ENCODE measurements at regions not wholly inside any gene's neighbourhood (a gene's known extent, or its start where the extent isn't known, plus 50 kb on each side); places are given as distances from the start of the nearest gene placed in this dataset.
"Not testable (repeated sequence)": the region's sequence is repeated elsewhere in the genome, so short reads cannot be mapped to it uniquely, and the experiment has no call there.

DNA sequence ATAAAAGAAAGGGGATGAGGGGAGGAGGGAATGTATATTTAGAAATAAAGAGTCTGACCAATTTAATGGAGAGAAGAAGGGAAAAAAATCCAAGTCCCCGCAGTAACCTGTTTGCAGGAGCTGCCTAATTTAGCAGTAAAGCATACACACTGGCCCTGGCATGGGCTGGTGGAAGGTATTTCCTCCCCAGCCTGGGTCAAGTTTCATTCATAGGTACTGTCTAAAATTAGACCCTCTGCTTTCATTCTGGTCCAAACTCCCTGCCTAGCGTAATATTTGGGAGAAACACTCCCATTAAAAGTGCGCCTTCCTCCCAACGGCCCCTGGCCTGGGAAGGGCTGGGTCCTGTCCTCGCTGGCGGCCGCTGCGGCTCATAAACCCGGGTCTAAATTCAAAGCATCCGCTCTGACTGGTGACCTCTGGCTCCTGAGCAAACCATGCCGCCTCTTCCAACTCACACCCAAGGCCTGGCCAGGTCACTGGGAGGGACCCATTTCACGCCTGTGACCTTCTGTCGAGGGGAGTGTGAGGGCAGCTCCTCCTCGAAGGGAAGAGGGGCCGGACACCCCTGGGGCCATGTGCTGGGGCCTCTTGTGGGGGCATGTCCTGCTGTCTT, 123.2 kb downstream of the FGF18 start:
- no peak for DNase-seq (ENCODE audit: low spot score)

DNA sequence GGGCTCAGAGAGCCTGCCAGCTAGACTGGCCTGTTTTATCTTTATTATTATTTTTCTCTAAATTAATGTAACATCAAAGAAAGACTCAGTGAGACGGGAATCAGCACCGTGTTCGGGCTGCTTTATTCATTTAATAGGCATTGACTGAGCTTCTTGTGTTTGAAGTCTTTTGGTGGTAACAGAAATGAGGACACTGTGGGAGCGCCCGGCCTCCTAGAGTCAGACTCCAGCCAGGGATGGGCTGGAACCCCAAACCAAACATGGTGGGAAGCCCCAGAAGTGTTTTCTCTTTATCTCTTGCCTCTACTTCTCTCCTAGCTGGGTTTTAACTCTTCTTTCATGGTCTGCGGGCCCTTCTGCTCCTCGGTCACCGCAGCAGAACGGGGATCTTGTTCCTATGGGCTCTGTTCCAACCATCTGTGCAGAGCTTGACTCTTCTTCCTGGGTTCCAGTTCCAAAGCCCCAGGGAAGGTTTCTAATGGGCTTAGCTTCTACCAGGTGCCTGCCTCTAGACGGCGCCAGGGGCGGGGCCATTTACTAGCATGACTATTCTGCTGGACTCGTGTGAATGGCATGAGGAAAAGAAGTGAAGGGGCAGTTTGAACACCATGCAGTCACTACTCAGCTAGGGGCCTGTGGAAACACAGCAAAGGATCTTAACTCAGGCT, 123.8 kb downstream of the FGF18 start:
- DNase-seq (ENCODE audit: low spot score), result peak; percentile 13

DNA sequence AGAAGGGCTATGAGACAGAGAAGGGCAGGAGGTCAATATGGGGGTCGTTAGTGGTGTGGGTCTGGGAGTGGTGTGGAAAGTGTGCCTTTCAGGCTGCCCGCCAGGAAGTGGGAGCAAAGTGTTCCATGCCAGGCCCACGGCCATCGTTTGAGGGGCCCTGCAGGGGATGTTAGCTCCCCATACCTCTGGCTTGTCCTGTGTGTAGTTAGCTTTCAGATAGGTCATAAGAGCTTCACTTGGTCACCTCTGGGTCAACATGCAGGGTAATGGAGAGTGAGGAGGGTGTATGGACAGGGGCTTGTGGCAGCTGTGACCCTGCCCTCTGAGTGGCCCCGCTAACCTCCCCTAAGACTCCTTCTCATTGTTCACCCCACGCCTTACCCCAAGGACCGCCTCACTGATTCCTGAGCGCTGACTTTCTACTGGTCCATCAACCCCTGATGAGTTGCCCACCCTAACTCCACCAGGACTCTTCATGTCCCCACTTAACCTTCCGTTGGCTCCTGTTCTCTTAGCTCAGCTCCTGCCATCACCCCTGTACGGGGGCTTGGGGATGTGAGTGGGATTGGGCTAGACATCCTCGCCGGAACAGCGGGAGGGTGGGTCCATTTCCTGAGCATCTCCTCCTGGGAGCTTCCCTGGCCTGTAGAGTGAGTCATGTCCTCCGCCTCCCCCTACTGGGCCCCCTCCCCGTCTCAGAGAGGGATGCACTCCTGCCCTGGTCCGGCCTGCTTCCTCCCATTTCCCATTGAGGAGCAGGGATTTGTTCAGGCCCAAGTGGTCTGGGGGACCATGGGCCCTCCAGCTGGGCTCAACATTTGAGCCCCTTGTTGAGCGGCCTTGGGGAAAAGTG, 125.7 kb downstream of the FGF18 start:
- no peak for DNase-seq (ENCODE audit: low spot score)

DNA sequence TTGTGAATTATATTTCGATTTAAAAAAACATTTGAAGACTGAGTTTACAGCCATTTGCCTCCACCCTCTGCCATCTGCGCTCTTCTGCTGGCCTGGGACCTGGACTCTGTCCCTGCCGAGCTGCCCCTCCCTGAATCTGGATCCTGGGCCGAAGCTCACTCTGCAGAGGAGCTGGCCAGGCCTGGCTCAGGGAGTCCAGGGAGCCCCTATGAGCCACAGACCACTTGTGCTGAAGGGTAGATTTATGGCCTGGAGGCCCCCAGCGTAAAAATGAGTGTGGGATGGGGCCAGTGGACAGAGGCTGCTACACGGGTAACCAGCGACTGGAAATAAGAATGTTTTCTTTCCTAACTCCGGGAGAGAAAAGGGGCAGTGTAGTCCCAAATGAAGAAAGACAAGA, 129.8 kb downstream of the FGF18 start:
- DNase-seq (ENCODE audit: low spot score), result no peak

DNA sequence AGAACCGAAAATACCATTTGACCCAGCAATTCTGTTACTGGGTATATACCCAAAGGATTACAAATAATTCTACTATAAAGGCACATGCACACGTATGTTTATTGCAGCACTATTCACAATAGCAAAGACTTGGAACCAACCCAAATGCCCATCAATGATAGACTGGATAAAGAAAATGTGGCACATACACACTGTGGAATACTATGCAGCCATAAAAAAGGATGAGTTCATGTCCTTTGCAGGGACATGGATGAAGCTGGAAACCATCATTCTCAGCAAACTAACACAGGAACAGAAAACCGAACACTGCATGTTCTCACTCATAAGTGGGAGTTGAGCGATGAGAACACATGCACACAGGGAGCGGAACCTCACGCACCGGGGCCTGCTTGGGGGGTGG, 134.4 kb downstream of the FGF18 start:
- not testable (repeated sequence) for DNase-seq (ENCODE audit: low spot score)

DNA sequence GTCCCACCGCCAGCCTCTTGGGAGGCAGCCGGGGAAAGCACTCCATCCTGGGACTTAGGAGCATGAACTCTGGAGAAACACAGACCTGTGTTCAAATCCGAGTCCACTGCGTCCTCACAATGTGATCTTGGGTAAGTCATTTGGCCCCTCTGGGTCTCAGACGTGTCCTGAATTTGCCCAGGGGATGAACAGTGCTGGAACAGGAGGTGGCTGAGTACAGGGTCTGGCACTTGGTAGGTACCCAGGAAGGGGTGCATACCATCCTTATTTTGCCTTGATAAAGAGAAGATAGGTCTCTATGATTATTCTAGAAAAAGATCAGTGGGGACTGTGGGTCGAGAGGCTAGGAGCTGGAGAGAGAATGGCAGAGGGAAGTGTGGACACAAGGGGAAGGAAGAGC, 135.7 kb downstream of the FGF18 start:
- DNase-seq (ENCODE audit: low spot score), result no peak

DNA sequence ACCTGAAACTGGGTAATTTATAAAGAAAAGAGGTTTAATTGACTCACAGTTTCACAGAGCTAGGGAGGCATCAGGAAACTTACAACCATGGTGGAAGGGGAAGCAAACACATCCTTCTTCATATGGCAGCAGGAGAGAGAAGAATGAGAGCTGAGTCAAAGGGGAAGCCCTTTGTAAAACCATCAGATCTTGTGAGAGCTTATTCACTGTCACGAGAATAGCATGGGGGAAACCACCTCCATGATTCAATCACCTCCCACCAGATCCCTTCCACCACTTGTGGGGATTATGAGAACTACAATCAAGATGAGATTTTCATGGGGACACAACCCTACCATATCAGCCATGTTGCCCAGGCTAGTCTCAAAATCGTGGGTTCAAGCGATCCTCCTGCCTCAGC, 143.4 kb downstream of the FGF18 start:
- DNase-seq (ENCODE audit: low spot score), result no peak

DNA sequence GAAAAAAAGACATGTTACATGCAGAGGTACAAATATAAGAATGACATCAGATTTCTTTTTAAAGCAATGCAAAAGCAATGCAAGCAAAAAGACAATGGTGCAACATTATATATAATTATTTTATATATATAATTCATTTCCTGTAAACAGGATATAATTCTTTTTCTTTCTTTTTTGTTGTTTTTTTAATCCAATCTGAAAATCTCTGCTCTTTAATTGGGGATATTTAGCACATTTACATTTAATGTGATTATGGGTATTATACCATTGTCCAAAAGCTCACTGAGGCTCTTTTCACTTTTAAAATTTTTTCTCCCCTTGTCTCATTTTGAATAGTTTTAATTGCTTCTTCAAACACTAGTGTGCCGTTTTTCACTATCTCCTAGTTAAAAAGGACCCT, 148.9 kb downstream of the FGF18 start:
- no peak for DNase-seq (ENCODE audit: low spot score)

DNA sequence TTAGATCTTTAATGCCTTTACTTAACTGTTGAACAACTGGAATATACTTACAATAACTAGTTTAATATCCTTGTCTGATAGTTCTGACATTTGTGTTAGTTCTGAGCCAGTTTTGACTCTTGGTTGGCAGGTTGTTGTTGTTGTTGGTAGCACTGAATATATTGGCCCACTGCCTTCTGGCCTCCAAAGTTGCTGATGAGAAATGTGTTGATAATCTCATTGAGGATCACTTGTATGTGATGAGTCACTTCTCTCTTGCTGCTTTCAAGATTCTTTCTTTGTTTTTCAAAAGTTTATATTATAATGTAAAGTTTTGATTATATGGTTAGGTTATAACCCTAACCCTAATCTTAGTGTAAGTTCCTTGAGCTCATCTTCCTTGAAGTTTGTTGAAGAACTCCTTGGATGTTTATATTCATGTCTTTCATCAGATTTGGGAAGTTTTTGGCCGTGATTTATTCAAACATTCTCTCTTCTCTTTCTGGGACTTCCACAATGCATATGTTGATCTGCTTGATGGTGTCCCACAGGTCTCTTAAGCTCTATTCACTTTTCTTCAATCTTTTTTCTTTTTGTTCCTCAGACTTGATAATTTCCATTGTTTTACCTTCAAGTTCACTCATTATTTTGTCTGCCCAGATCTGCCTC, 149.7 kb downstream of the FGF18 start:
- no peak for DNase-seq (ENCODE audit: low spot score)

DNA sequence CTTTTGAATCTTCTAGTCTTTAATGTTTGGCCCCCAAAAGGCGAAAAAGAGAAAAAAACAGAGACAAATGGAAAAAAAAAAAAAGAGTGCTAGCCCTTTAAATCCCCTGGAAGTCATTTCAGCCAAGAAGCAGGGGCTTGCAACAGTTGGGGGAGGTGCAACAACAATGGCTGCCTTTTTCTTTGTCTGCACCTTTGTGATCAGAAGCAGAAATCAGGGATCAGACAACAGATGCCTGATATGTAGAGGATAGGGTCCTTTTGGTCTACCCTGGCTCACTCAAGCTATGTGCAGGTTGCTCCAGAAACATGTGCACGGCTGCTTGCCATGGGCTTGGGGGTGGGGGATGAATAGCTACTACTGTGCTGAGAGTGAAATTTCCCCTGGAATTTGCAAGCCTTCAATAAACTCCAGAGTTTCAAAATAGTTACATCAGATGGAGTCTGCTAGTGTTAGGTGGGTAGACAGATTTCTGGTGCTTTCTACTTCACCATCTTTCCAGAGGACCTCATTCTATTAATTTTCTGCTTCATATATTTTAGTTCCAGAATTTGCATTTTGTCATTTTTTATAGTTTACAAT, 150.9 kb downstream of the FGF18 start:
- no peak for DNase-seq (ENCODE audit: low spot score)

DNA sequence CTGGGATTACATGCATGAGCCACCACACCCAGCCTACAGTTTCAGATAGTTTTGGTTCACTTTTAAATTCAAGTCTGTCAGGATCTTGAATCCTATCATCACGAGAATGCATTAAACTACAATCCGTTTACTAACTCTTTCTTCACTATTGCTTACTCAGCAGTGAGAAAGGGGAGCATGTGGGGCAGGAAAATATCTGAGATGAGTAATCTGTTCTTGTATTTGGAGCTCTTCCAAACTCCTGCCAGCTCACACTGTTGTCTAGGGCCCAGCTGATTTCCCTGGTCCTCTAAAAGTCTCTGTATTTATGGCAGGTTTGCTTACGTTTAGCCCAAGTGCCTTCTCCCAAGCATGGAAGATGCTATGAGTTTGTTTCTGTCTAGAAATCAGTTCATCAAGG, 152.2 kb downstream of the FGF18 start:
- DNase-seq (ENCODE audit: low spot score), result no peak

DNA sequence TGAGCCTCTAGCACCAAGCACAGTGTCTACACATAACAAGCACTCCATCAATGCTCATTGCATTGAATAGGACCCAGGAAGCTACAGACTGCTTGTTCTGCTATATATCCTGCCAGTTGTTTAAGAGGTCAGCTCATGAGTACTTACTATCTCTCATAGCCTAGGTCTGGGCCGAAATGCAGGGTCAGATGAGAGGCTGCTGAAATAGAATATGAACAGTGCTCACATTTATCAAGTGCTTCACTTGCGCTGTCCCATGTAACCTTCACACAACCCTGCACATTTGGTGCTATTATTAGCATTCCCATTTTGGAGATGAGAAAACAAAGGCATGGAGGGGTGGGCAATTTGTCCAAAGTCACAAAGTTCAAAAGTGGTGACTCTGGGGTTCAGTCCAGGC, 153.6 kb downstream of the FGF18 start:
- no peak for DNase-seq (ENCODE audit: low spot score)

DNA sequence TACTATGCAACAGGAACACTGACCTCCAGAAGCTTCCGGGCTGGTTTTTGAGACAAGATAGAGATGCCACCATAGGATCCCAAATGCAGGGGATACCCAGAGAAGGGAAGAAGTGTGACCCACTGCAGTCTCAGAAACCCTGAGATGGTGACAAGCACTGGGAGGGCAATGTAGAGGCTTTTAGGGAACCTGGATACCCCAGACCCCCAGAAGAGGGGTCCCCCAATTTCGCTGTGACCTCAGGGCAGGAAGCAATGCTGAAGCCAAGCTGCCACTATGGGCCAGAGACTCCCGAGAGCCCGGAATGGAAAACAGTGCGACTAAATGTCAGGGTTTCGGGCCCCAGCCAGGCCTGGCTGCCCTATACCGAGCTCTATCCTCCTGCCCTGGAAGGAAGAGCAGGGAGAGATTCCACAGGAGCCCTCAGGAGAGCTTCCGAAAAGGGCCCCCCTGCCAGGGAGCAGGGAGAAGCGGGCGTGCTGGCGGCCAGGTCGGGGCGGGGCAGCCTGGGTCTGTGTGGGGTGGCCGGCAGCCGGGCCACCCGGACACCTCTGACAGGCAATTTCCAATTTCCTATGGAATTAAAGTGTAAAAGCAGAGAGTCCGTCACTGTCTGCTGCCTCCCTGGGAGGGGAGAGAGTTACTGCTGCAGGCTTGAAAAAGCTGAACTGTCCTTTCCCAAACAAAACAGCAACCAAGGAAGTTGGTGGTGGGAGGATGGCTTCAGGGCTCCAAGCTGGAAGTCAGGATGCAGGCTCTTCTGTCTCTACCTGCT, 154.2 kb downstream of the FGF18 start:
- DNase-seq (ENCODE audit: low spot score), result no peak

DNA sequence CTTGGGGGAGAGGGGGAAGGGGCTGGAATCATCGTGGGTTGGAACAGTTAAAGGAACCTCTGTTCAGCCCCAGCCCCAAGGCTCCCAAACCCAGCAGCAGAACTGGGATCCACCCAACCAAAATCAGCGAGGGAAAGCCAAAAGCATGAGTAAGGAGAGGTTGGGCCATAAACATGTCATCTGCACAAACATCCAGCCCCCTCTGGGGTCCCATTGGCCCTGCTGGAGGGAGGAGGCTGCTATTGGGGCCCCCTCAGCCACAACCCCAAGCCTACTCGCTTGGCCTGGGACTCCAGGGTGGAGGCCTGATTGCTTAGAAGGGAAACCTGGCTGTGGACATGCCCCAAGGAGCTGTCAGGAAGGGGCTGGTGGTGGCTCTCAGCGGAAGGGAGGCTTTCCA, 154.9 kb downstream of the FGF18 start:
- no peak for DNase-seq (ENCODE audit: low spot score)

DNA sequence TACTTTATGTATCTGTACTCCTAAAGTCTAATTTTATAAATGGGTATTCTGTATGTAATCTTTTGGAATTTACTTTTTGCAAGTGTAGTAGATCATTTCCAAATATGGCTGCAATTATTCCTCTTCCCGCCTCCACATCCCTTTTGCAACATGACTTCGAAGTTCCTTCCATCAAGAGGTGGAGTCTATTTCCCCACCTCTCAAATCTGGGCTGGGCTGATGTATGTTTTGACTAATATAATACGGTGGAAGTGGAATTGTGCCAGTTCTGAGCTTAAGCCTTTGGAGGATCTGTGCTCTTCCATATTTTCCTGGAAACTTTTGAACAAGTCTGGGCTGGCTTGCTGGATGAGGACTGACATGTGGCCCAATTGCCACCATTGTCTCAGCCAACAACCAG, 155.9 kb downstream of the FGF18 start:
- DNase-seq (ENCODE audit: low spot score), result no peak

DNA sequence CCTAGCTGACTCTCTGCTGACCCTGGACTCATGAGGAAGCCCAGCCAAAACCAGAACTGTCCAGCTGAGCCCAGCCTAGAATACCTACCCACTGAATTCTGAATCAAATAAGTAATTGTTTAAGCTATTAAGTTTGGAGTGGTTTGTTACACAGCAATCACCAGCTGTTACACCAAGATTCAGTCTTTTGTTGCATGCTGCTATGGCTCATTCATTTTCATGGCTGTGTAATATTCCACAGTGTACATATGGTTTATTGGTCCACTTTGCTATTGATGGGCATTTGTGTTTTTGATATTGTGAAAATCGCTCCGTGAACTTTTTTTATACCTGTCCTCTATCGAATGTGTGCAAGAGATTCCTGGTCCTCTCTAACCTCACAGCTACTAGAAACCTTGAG, 156.4 kb downstream of the FGF18 start:
- no peak for DNase-seq (ENCODE audit: low spot score)

DNA sequence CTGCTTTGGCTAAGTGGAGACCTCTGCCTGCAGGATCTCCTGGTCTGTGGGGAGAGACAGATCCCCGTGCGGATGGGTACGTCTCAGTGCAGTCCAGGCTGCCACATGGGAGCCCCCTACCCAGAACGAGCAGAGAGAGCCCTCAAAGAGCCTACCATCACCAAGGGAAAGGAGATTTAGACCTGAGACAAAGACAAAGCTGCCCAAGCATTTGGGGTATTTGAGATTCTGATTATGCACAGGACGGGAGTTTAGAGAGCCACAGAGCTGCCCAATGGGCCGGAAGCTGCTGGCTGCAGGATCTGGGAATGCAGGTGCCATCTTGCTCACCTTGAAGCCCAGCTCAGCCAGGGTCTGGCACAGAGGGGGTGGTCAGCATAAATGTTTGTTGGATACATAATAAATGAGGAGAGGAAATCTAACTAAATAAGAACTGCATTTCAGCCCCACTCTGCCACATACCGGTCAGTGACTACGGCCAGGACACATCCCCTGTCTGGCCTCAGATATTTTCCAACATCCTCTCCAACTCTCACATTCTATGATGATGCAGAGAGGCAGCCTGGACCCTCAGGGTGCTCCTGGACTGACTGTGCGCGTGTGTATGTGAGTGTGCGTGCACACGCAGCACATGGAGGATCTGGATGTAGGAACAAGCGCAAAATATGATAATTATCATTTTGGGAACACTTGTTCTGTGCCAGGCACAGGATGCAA, 157.8 kb downstream of the FGF18 start:
- DNase-seq (ENCODE audit: low spot score), result no peak

DNA sequence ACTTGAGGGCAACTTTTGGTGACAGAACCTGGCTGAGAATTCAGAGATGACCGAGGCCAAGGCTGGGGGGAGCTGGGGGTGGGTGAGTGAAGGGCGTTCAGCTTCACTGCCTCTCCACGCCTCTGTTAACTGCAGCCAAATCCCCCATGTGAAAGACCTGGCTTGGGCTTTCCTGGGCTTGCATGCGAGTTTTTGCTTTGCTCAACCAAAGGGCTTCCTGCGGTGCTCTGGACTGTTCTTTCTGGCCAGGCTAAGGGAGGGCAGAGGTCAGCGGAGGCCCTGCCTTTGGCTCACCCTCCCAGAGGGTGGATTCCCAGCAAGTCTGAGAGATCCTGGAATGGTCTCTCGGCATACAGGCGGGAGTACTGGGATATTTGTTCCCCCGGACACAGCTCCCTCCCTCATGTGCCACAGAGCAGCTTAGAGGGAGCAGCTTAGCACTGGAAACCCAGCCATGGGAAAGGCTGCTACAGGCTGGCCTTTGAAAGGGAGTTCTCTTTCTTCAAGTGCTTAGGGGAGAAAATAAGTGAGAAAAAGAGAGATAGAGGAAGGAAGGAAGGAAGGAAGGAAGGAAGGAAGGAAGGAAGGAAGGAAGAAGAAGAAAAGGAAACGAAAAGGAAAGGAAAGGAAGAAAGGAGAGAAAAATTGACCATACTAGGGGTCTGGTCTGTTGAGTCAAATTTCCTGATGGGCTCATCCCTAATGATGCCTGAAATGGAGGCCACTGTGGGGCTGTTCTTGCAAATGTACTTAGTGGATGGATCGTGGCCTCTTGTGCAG, 158.8 kb downstream of the FGF18 start:
- DNase-seq (ENCODE audit: low spot score), result no peak

DNA sequence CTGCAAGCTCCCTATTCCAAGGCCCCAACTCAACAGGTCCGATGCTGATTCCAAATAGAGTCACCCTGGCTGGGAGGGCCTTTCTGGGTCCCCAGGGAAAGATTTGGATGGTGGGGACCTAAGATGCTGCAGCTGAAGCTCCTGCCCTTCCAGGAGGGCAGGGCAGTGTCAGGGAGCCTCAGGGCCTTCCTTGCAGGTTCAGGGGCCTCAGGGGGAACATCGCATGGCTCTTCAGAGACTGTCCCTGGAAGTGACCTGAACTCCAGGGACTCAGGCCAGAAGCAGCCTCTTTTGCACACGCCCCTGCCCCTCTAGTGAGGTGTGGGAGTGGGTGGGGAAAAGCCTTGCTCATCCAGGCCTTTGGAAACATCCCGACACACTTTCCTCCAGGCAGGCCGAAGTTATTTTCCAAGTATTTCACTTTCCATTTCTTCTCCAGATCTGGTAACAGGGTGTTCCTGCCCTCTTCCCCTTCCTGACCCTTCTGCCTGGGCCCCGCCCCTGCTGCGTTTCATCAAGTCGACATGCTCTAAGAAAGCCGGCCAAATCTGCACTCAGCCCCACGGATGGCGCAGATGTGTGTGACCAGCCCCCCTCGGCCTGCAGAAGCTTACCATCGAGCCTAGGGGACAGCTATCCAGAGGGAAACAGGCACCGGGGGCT, 159.5 kb downstream of the FGF18 start:
- DNase-seq (ENCODE audit: low spot score), result no peak

DNA sequence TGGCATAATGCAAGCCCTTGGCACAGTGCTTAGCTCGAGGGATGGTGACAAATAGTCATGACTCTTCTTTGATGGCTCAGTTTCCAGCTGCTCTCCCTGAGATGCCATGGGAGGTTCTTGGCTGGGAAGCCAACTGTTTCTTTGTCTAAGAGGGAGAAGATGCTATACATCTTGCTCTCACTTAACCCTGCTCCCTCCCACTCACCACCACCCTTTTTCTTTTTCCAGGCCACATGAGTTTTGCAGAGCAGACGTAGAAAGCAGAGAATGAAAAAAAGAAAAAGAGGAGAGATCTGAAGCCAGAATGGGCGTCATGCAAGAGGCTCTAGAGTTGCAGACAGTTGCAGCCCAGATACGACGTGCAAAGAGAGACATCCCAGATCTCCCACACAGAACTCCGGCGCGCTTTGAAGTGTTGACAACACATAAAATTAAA, 160.5 kb downstream of the FGF18 start:
- DNase-seq (ENCODE audit: low spot score), result no peak
